CD14-positive monocyte (primary cell): ENCODE measurements at regions not wholly inside any gene's neighbourhood (a gene's known extent, or its start where the extent isn't known, plus 50 kb on each side); places are given as distances from the start of the nearest gene placed in this dataset.

Experiments
- DNase-seq, 3 donors: peaks; one replicate each; pipeline ENCODE4 v3.0.0-alpha.2; 2011 to 2022
- H2AFZ ChIP-seq: 2 replicates; pipeline ENCODE4 v1.6.0; 2012; ENCODE audit warnings: mild to moderate bottlenecking, low read depth, low read length, inconsistent platforms; ENCODE audit not compliant: insufficient read depth, poor library complexity, severe bottlenecking
- H3K27ac ChIP-seq, 2 donors: 1 replicate in 1 of 2; 2 replicates in 1 of 2; pipeline ENCODE4 v1.5.1; 2012 to 2013; ENCODE audit warnings: low read length in 2 of 2, control low read depth in 1 of 2, inconsistent platforms in 1 of 2, low read depth in 1 of 2, mild to moderate bottlenecking in 1 of 2
- H3K27me3 ChIP-seq, 2 donors: one replicate each; pipeline versions ENCODE4 v1.6.0 to v1.6.1; 2011 to 2013; ENCODE audit warnings: low read length in 2 of 2; ENCODE audit not compliant: control insufficient read depth in 2 of 2, insufficient read depth in 2 of 2
- H3K36me3 ChIP-seq, 2 donors: replicated peaks in 1 of 2; 1 replicate in 1 of 2; 2 replicates in 1 of 2; pipeline versions ENCODE4 v1.5.1 to v1.6.1; 2012 to 2013; ENCODE audit warnings: low read length in 2 of 2, control low read depth in 1 of 2, inconsistent platforms in 1 of 2, mild to moderate bottlenecking in 1 of 2; ENCODE audit not compliant: insufficient read depth in 2 of 2, control insufficient read depth in 1 of 2
- H3K4me1 ChIP-seq, 2 donors: 1 replicate in 1 of 2; 2 replicates in 1 of 2; pipeline versions ENCODE4 v1.5.1 to v1.6.1; 2012 to 2013; ENCODE audit warnings: low read length in 2 of 2, control low read depth in 1 of 2, inconsistent platforms in 1 of 2, mild to moderate bottlenecking in 1 of 2, moderate library complexity in 1 of 2; ENCODE audit not compliant: insufficient read depth in 2 of 2, control insufficient read depth in 1 of 2
- H3K4me2 ChIP-seq: replicated peaks from 2 replicates; pipeline ENCODE3; 2012; ENCODE audit warnings: low read length, moderate library complexity, mild to moderate bottlenecking; ENCODE audit not compliant: poor library complexity, severe bottlenecking; ENCODE audit errors: extremely low read depth
- H3K4me3 ChIP-seq, 3 experiments: fragments of 200-600 bp in 1 of 3; sonication (generic) in 1 of 3; replicated peaks in 1 of 3; 1 replicate in 2 of 3; 2 replicates in 1 of 3; pipeline ENCODE4 v1.5.1; 2011 to 2013; ENCODE audit warnings: low read length in 3 of 3, mild to moderate bottlenecking in 3 of 3, control low read depth in 2 of 3, low read depth in 2 of 3, inconsistent platforms in 1 of 3, moderate library complexity in 1 of 3
- H3K79me2 ChIP-seq: 2 replicates; pipeline ENCODE4 v1.6.0; 2012; ENCODE audit warnings: mild to moderate bottlenecking, control low read depth, inconsistent platforms, low read length, moderate library complexity; ENCODE audit not compliant: insufficient read depth
- H3K9ac ChIP-seq: 2 replicates; pipeline ENCODE4 v1.6.0; 2017; ENCODE audit warnings: low read length, mild to moderate bottlenecking; ENCODE audit not compliant: insufficient read depth, poor library complexity, severe bottlenecking
- H3K9me3 ChIP-seq, 2 donors: replicated peaks in 1 of 2; 1 replicate in 1 of 2; 2 replicates in 1 of 2; pipeline versions ENCODE4 v1.5.1 to v1.6.1; 2012 to 2013; ENCODE audit warnings: low read length in 2 of 2, control low read depth in 1 of 2; ENCODE audit not compliant: control insufficient read depth in 1 of 2, insufficient read depth in 1 of 2
- H4K20me1 ChIP-seq: 2 replicates; pipeline ENCODE4 v1.6.0; 2012; ENCODE audit warnings: mild to moderate bottlenecking, low read length, control low read depth, moderate library complexity; ENCODE audit not compliant: insufficient read depth
- H3K27ac Mint-ChIP-seq, 7 donors: one replicate each; pipeline ENCODE4 v1.8.0; 2020; ENCODE audit warnings: mild to moderate bottlenecking in 7 of 7, mixed read lengths in 7 of 7, moderate library complexity in 6 of 7, inconsistent platforms in 2 of 7
- H3K27me3 Mint-ChIP-seq, 3 donors: one replicate each; pipeline ENCODE4 v1.8.0; 2021 to 2022; ENCODE audit warnings: low read depth in 3 of 3, mild to moderate bottlenecking in 3 of 3, mixed read lengths in 3 of 3, moderate library complexity in 3 of 3, inconsistent platforms in 1 of 3
- H3K36me3 Mint-ChIP-seq, 2 donors: one replicate each; pipeline ENCODE4 v1.8.0; 2020; ENCODE audit warnings: mixed read lengths in 2 of 2, inconsistent platforms in 1 of 2, mild to moderate bottlenecking in 1 of 2
- H3K4me1 Mint-ChIP-seq: one replicate; pipeline ENCODE4 v1.8.0; 2020; ENCODE audit warnings: mild to moderate bottlenecking, mixed read lengths
- H3K4me3 Mint-ChIP-seq, 2 donors: one replicate each; pipeline ENCODE4 v1.8.0; 2020; ENCODE audit warnings: mild to moderate bottlenecking in 2 of 2, mixed read lengths in 2 of 2, moderate library complexity in 1 of 2
- H3K9me3 Mint-ChIP-seq, 7 donors: one replicate each; pipeline ENCODE4 v1.8.0; 2020 to 2022; ENCODE audit warnings: mixed read lengths in 7 of 7, mild to moderate bottlenecking in 6 of 7, moderate library complexity in 6 of 7, inconsistent platforms in 2 of 7
- WGBS: methylation state at CpG from one replicate; pipeline ENCODE4 v1.1.5; 2013; ENCODE audit warnings: missing lambda C conversion rate; ENCODE audit not compliant: insufficient coverage; 5-methylcytosine and 5-hydroxymethylcytosine counted together
- intact Hi-C, 2 donors: fragments of 100-400 bp; cut with micrococcal nuclease; formaldehyde crosslinking; loops; one replicate each; pipeline versions ENCODE4 v1.15.0 to v1.15.1; 2023
- TF ChIP-seq, protein P1 (sequence below): fragments of 200-600 bp; IDR thresholded peaks from one replicate; pipeline ENCODE4 v1.8.0; 2022; ENCODE audit warnings: antibody characterized with exemption, mild to moderate bottlenecking

DNA sequence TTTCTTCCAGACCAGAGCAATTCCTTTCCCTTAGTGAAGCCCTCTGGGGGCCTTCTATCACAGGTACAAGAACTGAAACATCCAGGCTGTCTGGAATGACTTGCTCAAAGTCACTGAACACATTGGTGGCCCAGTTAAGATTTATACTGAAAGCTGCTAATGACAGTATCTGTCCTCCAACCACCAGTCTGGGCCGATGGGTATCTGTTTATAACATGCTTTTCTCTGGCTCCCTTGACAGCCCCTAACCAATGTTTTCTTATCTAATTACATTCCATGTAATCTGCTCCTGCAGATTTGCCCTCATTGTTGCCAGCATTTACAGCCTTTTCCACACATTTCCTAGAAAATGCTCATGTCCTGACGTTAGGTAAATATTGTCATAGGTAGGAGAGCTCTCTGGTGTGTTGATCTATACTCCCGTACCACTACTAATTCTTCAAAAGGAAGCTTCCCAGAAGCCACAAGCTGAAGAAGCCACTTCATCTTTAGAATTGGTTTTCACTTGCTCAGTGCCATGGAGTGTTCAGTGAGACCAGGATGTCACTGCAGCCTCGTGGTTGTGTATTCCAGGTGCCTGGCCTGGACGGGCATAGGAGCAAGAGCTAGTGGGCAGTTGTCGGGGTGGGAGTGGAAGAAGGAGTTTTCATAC lies 163.9 kb downstream of the TSEN15 start:
- Mint-ChIP-seq H3K4me3 (no peak overlapping the region), H3K27me3 (no peaks in the 10 kb centered on the region), H3K36me3 (no peaks in the 10 kb centered on the region), H3K4me1 (peaks cover 15% of the 10 kb centered on the region), H3K9me3 (peaks cover 0 to 5% (median 0%) of the 10 kb centered on the region in 7 donors), H3K27ac (no peak overlapping the region)
- H3K4me2 ChIP-seq = no peak overlapping the region
- no peaks in the 10 kb centered on the region for H3K79me2 ChIP-seq
- TF ChIP-seq, protein P1, sequence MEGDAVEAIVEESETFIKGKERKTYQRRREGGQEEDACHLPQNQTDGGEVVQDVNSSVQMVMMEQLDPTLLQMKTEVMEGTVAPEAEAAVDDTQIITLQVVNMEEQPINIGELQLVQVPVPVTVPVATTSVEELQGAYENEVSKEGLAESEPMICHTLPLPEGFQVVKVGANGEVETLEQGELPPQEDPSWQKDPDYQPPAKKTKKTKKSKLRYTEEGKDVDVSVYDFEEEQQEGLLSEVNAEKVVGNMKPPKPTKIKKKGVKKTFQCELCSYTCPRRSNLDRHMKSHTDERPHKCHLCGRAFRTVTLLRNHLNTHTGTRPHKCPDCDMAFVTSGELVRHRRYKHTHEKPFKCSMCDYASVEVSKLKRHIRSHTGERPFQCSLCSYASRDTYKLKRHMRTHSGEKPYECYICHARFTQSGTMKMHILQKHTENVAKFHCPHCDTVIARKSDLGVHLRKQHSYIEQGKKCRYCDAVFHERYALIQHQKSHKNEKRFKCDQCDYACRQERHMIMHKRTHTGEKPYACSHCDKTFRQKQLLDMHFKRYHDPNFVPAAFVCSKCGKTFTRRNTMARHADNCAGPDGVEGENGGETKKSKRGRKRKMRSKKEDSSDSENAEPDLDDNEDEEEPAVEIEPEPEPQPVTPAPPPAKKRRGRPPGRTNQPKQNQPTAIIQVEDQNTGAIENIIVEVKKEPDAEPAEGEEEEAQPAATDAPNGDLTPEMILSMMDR = no peak
- intact Hi-C loops = no loop called here
- H2AFZ ChIP-seq = no peak overlapping the region
- H3K4me1 ChIP-seq = peaks cover 6 to 9% of the 10 kb centered on the region in 2 donors
- no peaks in the 10 kb centered on the region for H3K9me3 ChIP-seq
- no peak overlapping the region for H3K9ac ChIP-seq
- H3K4me3 ChIP-seq = no peak overlapping the region
- no peaks in the 10 kb centered on the region for H4K20me1 ChIP-seq
- no peaks in the 10 kb centered on the region for H3K36me3 ChIP-seq
- H3K27ac ChIP-seq = no peak overlapping the region
- H3K27me3 ChIP-seq = no peaks in the 10 kb centered on the region
- DNase-seq = no peak
- WGBS = 93% methylated on average over 4 of the region's 6 CpGs

DNA sequence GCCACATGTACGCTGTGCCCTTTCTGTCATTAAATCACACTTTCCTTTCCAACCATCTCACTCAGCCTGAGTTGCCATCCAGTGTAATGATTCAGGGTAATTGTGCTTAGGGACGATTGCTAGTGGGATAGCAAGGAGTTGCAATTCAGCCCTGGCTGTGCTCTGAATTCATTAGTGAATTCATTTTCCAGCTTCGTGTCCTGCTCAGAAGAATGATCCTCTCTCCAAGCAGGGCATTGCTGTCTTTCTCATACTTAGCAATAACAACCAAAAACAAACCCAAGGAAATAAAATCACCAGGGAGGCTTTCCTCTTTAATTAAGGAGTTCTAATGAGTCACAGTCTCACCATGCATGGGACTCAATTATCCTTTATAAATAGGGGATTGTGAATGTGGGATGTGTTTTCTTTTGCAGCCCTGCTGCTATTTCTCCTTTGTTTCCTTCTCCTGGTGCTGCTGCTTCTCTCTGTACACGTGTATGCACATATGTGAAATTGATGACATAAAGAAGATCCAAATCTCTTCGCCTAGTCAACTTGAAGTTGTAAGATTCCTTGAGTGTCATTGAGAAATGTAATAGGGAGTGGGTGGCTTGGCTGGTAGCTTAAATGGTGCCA lies 167.0 kb downstream of the TSEN15 start:
- H3K27ac Mint-ChIP-seq = no peak overlapping the region
- WGBS = 100% methylated on average over 1 of the region's 5 CpGs
- H3K27me3 ChIP-seq = no peaks in the 10 kb centered on the region
- no peaks in the 10 kb centered on the region for H3K4me1 ChIP-seq
- H3K79me2 ChIP-seq = no peaks in the 10 kb centered on the region
- no peaks in the 10 kb centered on the region for H3K36me3 ChIP-seq
- H4K20me1 ChIP-seq = no peaks in the 10 kb centered on the region
- no peaks in the 10 kb centered on the region for H3K9me3 ChIP-seq
- TF ChIP-seq, protein P1 = no peak
- DNase-seq = no peak
- H2AFZ ChIP-seq = no peak overlapping the region
- no peak overlapping the region for H3K9ac ChIP-seq
- no peaks in the 10 kb centered on the region for H3K9me3 Mint-ChIP-seq
- H3K4me1 Mint-ChIP-seq = peaks cover 9% of the 10 kb centered on the region
- no peaks in the 10 kb centered on the region for H3K27me3 Mint-ChIP-seq
- no peak overlapping the region for H3K4me3 Mint-ChIP-seq
- H3K36me3 Mint-ChIP-seq = no peaks in the 10 kb centered on the region
- intact Hi-C loops = no loop called here
- H3K4me3 ChIP-seq = no peak overlapping the region
- no peak overlapping the region for H3K4me2 ChIP-seq
- H3K27ac ChIP-seq = no peak overlapping the region
